ENCODE measurements at regions not wholly inside any gene's neighbourhood (a gene's known extent, or its start where the extent isn't known, plus 50 kb on each side); places are given as distances from the start of the nearest gene placed in this dataset.

DNA sequence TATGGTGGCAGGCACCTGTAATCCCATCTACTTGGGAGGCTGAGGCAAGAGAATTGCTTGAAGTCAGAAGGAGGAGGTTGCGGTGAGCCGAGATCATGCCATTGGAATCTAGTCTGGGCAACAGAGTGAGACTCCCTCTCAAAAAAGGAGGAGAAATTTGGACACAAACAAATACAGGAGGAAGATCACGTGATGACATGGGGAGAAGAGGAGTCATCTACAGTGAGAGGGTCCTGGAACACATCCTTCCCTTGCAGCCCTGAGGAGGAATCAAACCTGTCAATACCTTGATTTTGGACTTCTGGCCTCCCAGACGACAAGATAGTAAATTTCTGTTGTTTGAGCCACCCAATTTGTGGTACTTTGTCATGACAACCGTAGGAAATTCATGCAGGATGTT, 671.9 kb upstream of the EEF2KMT start:
- Mint-ChIP-seq H3K4me3 (no peak overlapping the region), H3K27me3 (ENCODE audit: insufficient read depth, low read depth, poor library complexity) (peaks cover 3% of the 10 kb centered on the region), H3K4me1 (no peaks in the 10 kb centered on the region), H3K27ac (no peak overlapping the region), H3K36me3 (ENCODE audit: low read depth) (no peaks in the 10 kb centered on the region), H3K9me3 (no peaks in the 10 kb centered on the region)
- Histone ChIP-seq H3K4me3 (no peak overlapping the region), H3K27ac (ENCODE audit: low read depth) (no peak overlapping the region), H4K20me1 (replicated peaks; ENCODE audit: insufficient read depth) (no peaks in the 10 kb centered on the region), H3K79me2 (replicated peaks; ENCODE audit: insufficient read depth) (no peaks in the 10 kb centered on the region), H3K4me1 (ENCODE audit: insufficient read depth) (no peaks in the 10 kb centered on the region), H3K27me3 (ENCODE audit: insufficient read depth) (no peaks in the 10 kb centered on the region), H3F3A (replicated peaks; ENCODE audit: low read depth) (no peaks in the 10 kb centered on the region), H3K9me2 (ENCODE audit: insufficient read depth) (no peaks in the 10 kb centered on the region), H3K36me3 (ENCODE audit: insufficient read depth) (no peaks in the 10 kb centered on the region), H2AFZ (no peak overlapping the region), H3K4me2 (no peak overlapping the region)
- ATAC-seq (no peak), DNase-seq (ENCODE audit: low spot score) (no peak)
- TF ChIP-seq POLR2AphosphoS5 (IDR thresholded peaks at IDR 0.05; ENCODE audit: low read depth) (no peak), ZNF114 (CRISPR knock-in tag; IDR thresholded peaks at IDR 0.05) (no peak)

GRCh38 chr16:5768445-5768844, 670.9 kb upstream of the EEF2KMT start:
- H3K79me2 ChIP-seq (replicated peaks; ENCODE audit: insufficient read depth) = no peaks in the 10 kb centered on the region
- no peaks in the 10 kb centered on the region for H3K9me3 Mint-ChIP-seq
- H3K9me2 ChIP-seq (ENCODE audit: insufficient read depth) = no peaks in the 10 kb centered on the region
- no peak for DNase-seq (ENCODE audit: low spot score)
- H3K36me3 Mint-ChIP-seq (ENCODE audit: low read depth) = no peaks in the 10 kb centered on the region
- H2AFZ ChIP-seq = no peak overlapping the region
- H3K27me3 Mint-ChIP-seq (ENCODE audit: insufficient read depth, low read depth, poor library complexity) = peaks cover 3% of the 10 kb centered on the region
- H3K27me3 ChIP-seq (ENCODE audit: insufficient read depth) = no peaks in the 10 kb centered on the region
- H3K4me1 ChIP-seq (ENCODE audit: insufficient read depth) = no peaks in the 10 kb centered on the region
- H3K36me3 ChIP-seq (ENCODE audit: insufficient read depth) = no peaks in the 10 kb centered on the region
- H3K27ac ChIP-seq (ENCODE audit: low read depth) = no peak overlapping the region
- ATAC-seq = no peak
- no peaks in the 10 kb centered on the region for H3F3A ChIP-seq (replicated peaks; ENCODE audit: low read depth)
- no peak overlapping the region for H3K27ac Mint-ChIP-seq
- no peak overlapping the region for H3K4me3 Mint-ChIP-seq
- no peak overlapping the region for H3K4me3 ChIP-seq
- H3K4me1 Mint-ChIP-seq = peaks cover 4% of the 10 kb centered on the region; the same call in 2 of the 3 replicates
- no peak overlapping the region for H3K4me2 ChIP-seq
- H4K20me1 ChIP-seq (replicated peaks; ENCODE audit: insufficient read depth) = no peaks in the 10 kb centered on the region
- no peak for TF ChIP-seq STAT1 (IDR thresholded peaks at IDR 0.05; ENCODE audit: unreplicated experiment)
- TF ChIP-seq, protein P1, sequence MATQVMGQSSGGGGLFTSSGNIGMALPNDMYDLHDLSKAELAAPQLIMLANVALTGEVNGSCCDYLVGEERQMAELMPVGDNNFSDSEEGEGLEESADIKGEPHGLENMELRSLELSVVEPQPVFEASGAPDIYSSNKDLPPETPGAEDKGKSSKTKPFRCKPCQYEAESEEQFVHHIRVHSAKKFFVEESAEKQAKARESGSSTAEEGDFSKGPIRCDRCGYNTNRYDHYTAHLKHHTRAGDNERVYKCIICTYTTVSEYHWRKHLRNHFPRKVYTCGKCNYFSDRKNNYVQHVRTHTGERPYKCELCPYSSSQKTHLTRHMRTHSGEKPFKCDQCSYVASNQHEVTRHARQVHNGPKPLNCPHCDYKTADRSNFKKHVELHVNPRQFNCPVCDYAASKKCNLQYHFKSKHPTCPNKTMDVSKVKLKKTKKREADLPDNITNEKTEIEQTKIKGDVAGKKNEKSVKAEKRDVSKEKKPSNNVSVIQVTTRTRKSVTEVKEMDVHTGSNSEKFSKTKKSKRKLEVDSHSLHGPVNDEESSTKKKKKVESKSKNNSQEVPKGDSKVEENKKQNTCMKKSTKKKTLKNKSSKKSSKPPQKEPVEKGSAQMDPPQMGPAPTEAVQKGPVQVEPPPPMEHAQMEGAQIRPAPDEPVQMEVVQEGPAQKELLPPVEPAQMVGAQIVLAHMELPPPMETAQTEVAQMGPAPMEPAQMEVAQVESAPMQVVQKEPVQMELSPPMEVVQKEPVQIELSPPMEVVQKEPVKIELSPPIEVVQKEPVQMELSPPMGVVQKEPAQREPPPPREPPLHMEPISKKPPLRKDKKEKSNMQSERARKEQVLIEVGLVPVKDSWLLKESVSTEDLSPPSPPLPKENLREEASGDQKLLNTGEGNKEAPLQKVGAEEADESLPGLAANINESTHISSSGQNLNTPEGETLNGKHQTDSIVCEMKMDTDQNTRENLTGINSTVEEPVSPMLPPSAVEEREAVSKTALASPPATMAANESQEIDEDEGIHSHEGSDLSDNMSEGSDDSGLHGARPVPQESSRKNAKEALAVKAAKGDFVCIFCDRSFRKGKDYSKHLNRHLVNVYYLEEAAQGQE (IDR thresholded peaks at IDR 0.05; ENCODE audit: unreplicated experiment) = no peak
- TF ChIP-seq JUNB (IDR thresholded peaks at IDR 0.05; ENCODE audit: unreplicated experiment) = no peak
- TF ChIP-seq ZNF462 (CRISPR knock-in tag; IDR thresholded peaks at IDR 0.05) = no peak
- no peak for TF ChIP-seq CREB1 (CRISPR knock-in tag; IDR thresholded peaks at IDR 0.05; ENCODE audit: low read depth)
- TF ChIP-seq EZH2phosphoT487 (IDR thresholded peaks at IDR 0.05; ENCODE audit: unreplicated experiment) = no peak
- no peak for TF ChIP-seq POLR2AphosphoS5 (IDR thresholded peaks at IDR 0.05; ENCODE audit: low read depth)
- no peak for TF ChIP-seq ZNF114 (CRISPR knock-in tag; IDR thresholded peaks at IDR 0.05)
- no peak for TF ChIP-seq ZNF331 (CRISPR knock-in tag; IDR thresholded peaks at IDR 0.05; ENCODE audit: low read depth)
- TF ChIP-seq CTCF (conservative IDR thresholded peaks at IDR 0.05; ENCODE audit: low read depth in 2 of 2) = no peak
- no peak for TF ChIP-seq EZH2 (IDR thresholded peaks at IDR 0.05; ENCODE audit: low read depth, unreplicated experiment)
- no peak for TF ChIP-seq NANOG (IDR thresholded peaks at IDR 0.05; ENCODE audit: borderline replicate concordance)
